HCT116 (cell line): ENCODE measurements at regions not wholly inside any gene's neighbourhood (a gene's known extent, or its start where the extent isn't known, plus 50 kb on each side); places are given as distances from the start of the nearest gene placed in this dataset.

ENCODE experiments used
- ATAC-seq: fragments of 200-7000 bp; cut with Tn5 transposase; 2 replicates; pipeline ENCODE4 v1.9.1; 2020; ENCODE audit warnings: mild to moderate bottlenecking, moderate library complexity
- BruUV-seq: library from RNA; stranded (reverse); fragments of 400-500 nt; replicated peaks from 2 replicates; lab custom pipeline; 2021; lab: Mats Ljungman, UMichigan
- CTCF ChIA-PET: fragments of 300-600 bp; sonication (Branson Sonifier 250); formaldehyde crosslinking; loops from one replicate; lab custom pipeline; 2021; ENCODE audit warnings: antibody characterized with exemption; lab: Charles Lee
- POLR2A ChIA-PET: fragments of 300-600, 350-600 bp; sonication (Branson Sonifier 250); formaldehyde crosslinking; loops from one replicate; lab custom pipeline; 2021; ENCODE audit warnings: antibody characterized with exemption; lab: Charles Lee
- RAD21 ChIA-PET, 2 experiments: fragments of 300-600 bp; sonication (Branson Sonifier 250); formaldehyde crosslinking; loops; one replicate each; lab custom pipeline; 2023; ENCODE audit warnings: low total read pairs in 2 of 2; ENCODE audit not compliant: uncharacterized antibody in 2 of 2, unreplicated experiment in 2 of 2, low non-redundant PET in 1 of 2; lab: Charles Lee
- DNase-seq: peaks from one replicate; pipeline ENCODE4 v3.0.0-alpha.2; 2010; ENCODE audit warnings: low read depth, low spot score
- H2AFZ ChIP-seq: fragments of 200-600 bp; shearing (Covaris generic), sonication (generic); 2 replicates; pipeline ENCODE4 v1.6.1; 2017; ENCODE audit warnings: low read depth, mixed run types, mixed read lengths, antibody characterized with exemption, low read length; ENCODE audit not compliant: poor library complexity, severe bottlenecking
- H3K27ac ChIP-seq: 2 replicates; pipeline ENCODE4 v1.5.1; 2012; ENCODE audit warnings: low read depth, low read length
- H3K27me3 ChIP-seq: fragments of 200-600 bp; sonication (generic); 2 replicates; pipeline ENCODE4 v1.6.1; 2016; ENCODE audit warnings: mixed run types, low read length, mixed read lengths; ENCODE audit not compliant: insufficient read depth
- H3K36me3 ChIP-seq, 2 experiments: fragments of 200-500 bp in 1 of 2; fragments of 200-600 bp in 1 of 2; sonication (Bioruptor generic) in 1 of 2; sonication (generic) in 1 of 2; 2 replicates each; pipeline versions ENCODE4 v1.5.1 to v1.6.1; 2014 to 2016; ENCODE audit warnings: low read length in 2 of 2, inconsistent platforms in 1 of 2, mixed read lengths in 1 of 2, mixed run types in 1 of 2; ENCODE audit not compliant: insufficient read depth in 2 of 2, control insufficient read depth in 1 of 2
- H3K4me1 ChIP-seq, 2 experiments: fragments of 200-600 bp in 1 of 2; sonication (generic) in 1 of 2; 2 replicates each; pipeline versions ENCODE4 v1.5.1 to v1.6.1; 2012 to 2017; ENCODE audit warnings: low read length in 2 of 2, inconsistent platforms in 1 of 2, mild to moderate bottlenecking in 1 of 2, mixed read lengths in 1 of 2, mixed run types in 1 of 2, moderate library complexity in 1 of 2; ENCODE audit not compliant: insufficient read depth in 2 of 2, control insufficient read depth in 1 of 2
- H3K4me2 ChIP-seq: fragments of 200-600 bp; sonication (generic); 2 replicates; pipeline ENCODE4 v1.6.1; 2017; ENCODE audit warnings: mixed run types, low read length, mixed read lengths
- H3K4me3 ChIP-seq, 2 experiments: fragments of 200-600 bp in 1 of 2; sonication (generic) in 1 of 2; replicated peaks in 1 of 2; 2 replicates each; pipeline ENCODE4 v1.5.1; 2011 to 2016; ENCODE audit warnings: low read length in 2 of 2, control low read depth in 1 of 2, low read depth in 1 of 2, mild to moderate bottlenecking in 1 of 2, mixed read lengths in 1 of 2, mixed run types in 1 of 2
- H3K79me2 ChIP-seq: fragments of 200-600 bp; sonication (generic); 2 replicates; pipeline ENCODE4 v1.6.1; 2017; ENCODE audit warnings: mild to moderate bottlenecking, mixed run types, low read length, moderate library complexity, mixed read lengths; ENCODE audit not compliant: insufficient read depth
- H3K9ac ChIP-seq: fragments of 200-600 bp; sonication (generic); 2 replicates; pipeline ENCODE4 v1.6.1; 2016; ENCODE audit warnings: low read length, mixed read lengths
- H3K9me2 ChIP-seq: fragments of 200-600 bp; sonication (generic), shearing (Covaris generic); 2 replicates; pipeline ENCODE4 v1.6.1; 2017; ENCODE audit warnings: mixed run types, mild to moderate bottlenecking, moderate library complexity; ENCODE audit not compliant: insufficient read depth
- H3K9me3 ChIP-seq, 2 experiments: fragments of 200-500 bp in 1 of 2; fragments of 200-600 bp in 1 of 2; sonication (Bioruptor generic) in 1 of 2; sonication (generic) in 1 of 2; 2 replicates each; pipeline ENCODE4 v1.6.1; 2014 to 2017; ENCODE audit warnings: low read length in 2 of 2, mixed read lengths in 2 of 2, inconsistent platforms in 1 of 2, low read depth in 1 of 2, mild to moderate bottlenecking in 1 of 2, mixed run types in 1 of 2, moderate library complexity in 1 of 2; ENCODE audit not compliant: control insufficient read depth in 1 of 2, insufficient read depth in 1 of 2
- H4K20me1 ChIP-seq: fragments of 200-600 bp; sonication (generic), shearing (Covaris generic); 2 replicates; pipeline ENCODE4 v1.6.1; 2017; ENCODE audit warnings: mixed run types, mild to moderate bottlenecking, moderate library complexity; ENCODE audit not compliant: insufficient read depth
- CEBPB ChIP-seq: IDR thresholded peaks from 2 replicates; pipeline ENCODE4 v1.6.1; 2012; ENCODE audit warnings: low read depth
- EZH2 ChIP-seq: fragments of 200-600 bp; sonication (generic); IDR thresholded peaks from 2 replicates; pipeline ENCODE4 v1.6.1; 2017; ENCODE audit warnings: antibody characterized with exemption, mixed run types
- POLR2AphosphoS5 ChIP-seq: IDR thresholded peaks from 2 replicates; pipeline ENCODE4 v1.6.1; 2011; ENCODE audit warnings: mild to moderate bottlenecking, low read depth, low read length, moderate library complexity
- ZFX ChIP-seq: fragments of 450-650 bp; IDR thresholded peaks from 2 replicates; pipeline ENCODE4 v1.6.1; 2017
- ZNF274 ChIP-seq: fragments of 200-500 bp; sonication (Bioruptor generic); IDR thresholded peaks from 2 replicates; pipeline ENCODE4 v1.6.1; 2014; ENCODE audit warnings: mild to moderate bottlenecking, low read depth, low read length, inconsistent platforms
- intact Hi-C: fragments of 100-400 bp; cut with micrococcal nuclease; formaldehyde crosslinking; loops from 2 replicates; pipeline ENCODE4 v1.10.0; 2022
- TF ChIP-seq, protein P1 (sequence below): IDR thresholded peaks from 2 replicates; pipeline ENCODE4 v1.6.1; 2012; ENCODE audit warnings: low read depth

GRCh38 chr14:53524391-53524790 lies 371.3 kb upstream of the DDHD1 start (continued):
- TF ChIP-seq, protein P1, sequence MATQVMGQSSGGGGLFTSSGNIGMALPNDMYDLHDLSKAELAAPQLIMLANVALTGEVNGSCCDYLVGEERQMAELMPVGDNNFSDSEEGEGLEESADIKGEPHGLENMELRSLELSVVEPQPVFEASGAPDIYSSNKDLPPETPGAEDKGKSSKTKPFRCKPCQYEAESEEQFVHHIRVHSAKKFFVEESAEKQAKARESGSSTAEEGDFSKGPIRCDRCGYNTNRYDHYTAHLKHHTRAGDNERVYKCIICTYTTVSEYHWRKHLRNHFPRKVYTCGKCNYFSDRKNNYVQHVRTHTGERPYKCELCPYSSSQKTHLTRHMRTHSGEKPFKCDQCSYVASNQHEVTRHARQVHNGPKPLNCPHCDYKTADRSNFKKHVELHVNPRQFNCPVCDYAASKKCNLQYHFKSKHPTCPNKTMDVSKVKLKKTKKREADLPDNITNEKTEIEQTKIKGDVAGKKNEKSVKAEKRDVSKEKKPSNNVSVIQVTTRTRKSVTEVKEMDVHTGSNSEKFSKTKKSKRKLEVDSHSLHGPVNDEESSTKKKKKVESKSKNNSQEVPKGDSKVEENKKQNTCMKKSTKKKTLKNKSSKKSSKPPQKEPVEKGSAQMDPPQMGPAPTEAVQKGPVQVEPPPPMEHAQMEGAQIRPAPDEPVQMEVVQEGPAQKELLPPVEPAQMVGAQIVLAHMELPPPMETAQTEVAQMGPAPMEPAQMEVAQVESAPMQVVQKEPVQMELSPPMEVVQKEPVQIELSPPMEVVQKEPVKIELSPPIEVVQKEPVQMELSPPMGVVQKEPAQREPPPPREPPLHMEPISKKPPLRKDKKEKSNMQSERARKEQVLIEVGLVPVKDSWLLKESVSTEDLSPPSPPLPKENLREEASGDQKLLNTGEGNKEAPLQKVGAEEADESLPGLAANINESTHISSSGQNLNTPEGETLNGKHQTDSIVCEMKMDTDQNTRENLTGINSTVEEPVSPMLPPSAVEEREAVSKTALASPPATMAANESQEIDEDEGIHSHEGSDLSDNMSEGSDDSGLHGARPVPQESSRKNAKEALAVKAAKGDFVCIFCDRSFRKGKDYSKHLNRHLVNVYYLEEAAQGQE, result no peak
- TF ChIP-seq EZH2, result no peak

DNA sequence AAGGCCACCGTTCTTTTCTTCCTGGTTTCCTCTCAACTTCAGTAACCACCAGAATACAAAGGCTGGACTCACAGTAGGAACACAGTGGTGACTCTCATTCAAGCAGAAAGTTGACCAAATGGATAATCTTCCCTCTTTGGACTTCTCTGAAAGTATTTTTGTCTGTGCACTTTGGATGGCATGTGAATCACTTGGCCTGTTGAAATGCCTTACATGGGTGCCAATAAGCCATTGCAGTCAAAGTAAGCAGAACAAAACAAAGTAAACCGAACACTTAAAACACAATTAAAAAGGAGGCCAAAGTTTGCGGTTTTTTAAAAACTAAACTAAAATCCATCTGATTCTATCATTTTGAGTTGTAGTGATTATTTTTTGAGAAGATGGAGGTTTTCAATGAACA lies 370.1 kb upstream of the DDHD1 start:
- H3K9me2 ChIP-seq, result no peaks in the 10 kb centered on the region
- H3K79me2 ChIP-seq, result no peaks in the 10 kb centered on the region
- TF ChIP-seq ZFX (no peak), ZNF274 (no peak), CEBPB (no peak), POLR2AphosphoS5 (no peak)
- TF ChIP-seq, protein P1, result no peak
- H3K4me1 ChIP-seq, result peaks cover 1 to 23% of the 10 kb centered on the region in 2 experiments; a peak in 1 of 4 replicates
- intact Hi-C loops, result no loop called here
- no peak overlapping the region for H2AFZ ChIP-seq
- no peak overlapping the region for H3K9ac ChIP-seq
- no peaks in the 10 kb centered on the region for H3K36me3 ChIP-seq
- no TSS peak for BruUV-seq
- DNase-seq, result no peak
- CTCF ChIA-PET, result no interaction called here
- RAD21 ChIA-PET, result no interaction called here
- H3K9me3 ChIP-seq, result peaks cover 0 to 4% of the 10 kb centered on the region in 2 experiments; a peak in 1 of 4 replicates
- no peak overlapping the region for H3K4me3 ChIP-seq
- H3K4me2 ChIP-seq, result no peak overlapping the region
- POLR2A ChIA-PET, result no interaction called here
- no peak for ATAC-seq
- no peaks in the 10 kb centered on the region for H3K27me3 ChIP-seq
- H3K27ac ChIP-seq, result no peak overlapping the region
- H4K20me1 ChIP-seq, result no peaks in the 10 kb centered on the region
